T-helper 2 cell (primary cell): ENCODE measurements at regions not wholly inside any gene's neighbourhood (a gene's known extent, or its start where the extent isn't known, plus 50 kb on each side); places are given as distances from the start of the nearest gene placed in this dataset.

Experiments
- DNase-seq, 5 experiments: peaks; one replicate each; pipeline versions ENCODE4 v3.0.0 to v3.0.0-alpha.2; 2012 to 2022

DNA sequence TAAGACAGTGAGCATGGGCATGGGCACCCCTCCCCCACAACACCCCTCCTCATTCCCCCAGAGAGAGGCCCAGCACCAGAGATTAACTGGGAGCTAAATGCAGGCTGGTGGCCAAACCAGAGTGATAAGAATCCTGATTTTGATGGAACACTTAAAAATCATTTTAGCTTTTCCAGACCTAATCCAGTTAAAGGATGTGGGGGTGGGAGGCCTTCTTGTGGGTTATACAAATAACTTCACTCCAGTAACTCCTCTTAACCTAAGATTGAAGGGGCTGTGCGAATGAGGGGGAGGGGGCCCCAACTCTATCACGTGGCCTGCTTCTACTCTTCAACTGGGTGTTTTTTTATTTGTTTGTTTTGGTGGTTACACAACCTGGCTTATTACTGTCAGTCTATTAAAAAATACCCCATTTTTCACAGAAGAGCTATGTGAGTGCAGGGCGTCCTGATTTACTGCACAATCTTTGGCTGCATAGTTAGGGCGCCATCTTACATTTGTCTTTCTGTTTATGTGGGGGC is 398.1 kb upstream of the LYPLAL1 start:
- no peak for DNase-seq

DNA sequence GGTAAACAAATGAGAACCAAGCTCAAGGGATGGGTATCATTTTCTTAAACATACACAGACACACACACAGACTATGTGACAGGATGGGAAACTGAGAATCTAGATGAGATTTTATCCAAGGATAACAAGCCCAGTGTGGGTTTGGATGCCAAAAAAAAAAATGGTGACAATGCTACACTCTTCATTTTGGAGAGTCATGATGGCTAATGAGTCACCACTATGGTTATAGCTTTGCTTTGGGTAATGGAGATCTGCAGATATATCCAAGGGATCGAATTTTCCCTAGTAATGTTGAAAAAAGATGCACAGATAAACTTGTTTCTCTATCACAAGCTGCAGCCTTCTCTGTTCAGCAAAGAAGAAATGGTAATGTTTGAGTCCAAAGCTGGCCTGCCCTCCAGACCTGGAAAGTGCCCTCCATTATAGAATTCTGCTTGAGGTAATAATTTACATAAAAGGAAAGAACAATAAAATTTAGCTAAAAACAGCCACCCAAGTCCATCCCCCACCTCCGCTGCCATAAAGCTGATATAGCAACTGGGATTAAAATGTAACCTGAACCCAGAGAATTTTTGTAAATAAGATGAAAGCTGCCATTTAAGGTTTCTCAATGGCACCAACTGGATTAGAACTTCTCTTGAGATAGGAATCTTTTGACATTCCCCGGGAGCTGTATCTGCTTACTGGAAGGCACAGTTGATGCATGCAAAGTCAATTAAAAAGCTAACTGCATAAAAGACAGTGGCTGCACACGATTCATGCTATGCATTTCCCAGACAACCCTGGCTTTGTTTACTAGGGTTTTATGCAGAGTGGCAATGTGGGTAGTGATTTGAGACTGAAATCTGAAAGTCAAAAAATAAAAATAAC is 395.2 kb upstream of the LYPLAL1 start:
- DNase-seq: no peak

DNA sequence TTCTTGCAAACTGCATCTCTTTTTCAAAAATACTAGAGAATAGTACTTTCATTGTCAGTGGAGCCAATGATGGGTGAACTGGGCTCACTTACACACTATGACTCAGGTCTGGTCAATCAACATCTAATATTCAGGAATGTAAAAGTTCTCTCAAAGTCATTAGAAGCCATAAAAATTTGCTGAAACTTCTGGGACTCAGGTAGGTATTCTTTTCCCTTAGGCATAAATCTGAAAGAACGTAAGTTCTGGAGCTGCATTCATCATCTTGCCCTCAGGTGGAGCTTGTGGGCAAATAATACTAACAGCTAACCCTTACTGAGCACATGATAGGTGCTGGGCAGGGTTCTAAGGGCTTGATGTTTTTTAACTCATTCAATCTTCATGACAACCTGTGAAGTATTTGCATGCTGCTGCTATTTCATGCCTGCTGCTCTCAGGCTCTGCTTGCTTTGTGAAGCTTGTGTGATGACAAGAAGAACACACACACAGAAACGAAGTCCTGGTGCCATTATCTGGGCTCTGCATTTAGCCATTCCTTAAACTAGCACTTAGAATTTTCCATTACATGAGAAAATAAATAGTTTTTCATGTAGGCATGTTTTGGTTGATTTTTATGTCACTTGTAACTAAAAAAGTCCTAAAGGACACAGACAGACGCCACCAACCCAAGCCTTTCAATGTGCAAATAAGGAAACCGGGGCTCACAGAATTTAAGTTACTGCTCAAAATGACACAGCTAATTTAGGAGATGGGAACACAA is 394.2 kb upstream of the LYPLAL1 start:
- DNase-seq: no peak

DNA sequence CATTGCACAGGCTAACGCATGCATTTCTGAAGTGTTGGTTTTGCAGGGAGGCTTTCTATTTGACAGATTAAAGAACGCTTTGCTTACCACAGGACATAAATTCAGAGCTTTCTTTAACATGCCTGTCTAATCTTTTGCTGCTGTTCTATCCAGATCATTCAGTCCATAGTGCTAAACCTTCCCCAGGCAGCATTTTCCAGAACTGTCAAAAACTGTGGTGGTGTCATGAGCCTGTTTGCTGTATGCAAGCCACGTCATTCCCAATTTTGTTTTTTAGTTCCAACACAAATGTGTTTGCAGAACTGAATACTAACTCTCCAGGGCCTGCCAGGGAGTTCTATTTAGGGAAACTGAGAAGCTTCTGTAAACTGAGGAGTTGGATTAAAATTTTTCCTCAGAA is 390.5 kb upstream of the LYPLAL1 start:
- DNase-seq: no peak

- DNase-seq: no peak
Measured at GRCh38 chr1:218783916-218784315, 389.8 kb upstream of the LYPLAL1 start.

- DNase-seq: no peak
Measured at GRCh38 chr1:218785928-218786327, 387.8 kb upstream of the LYPLAL1 start.

- no peak for DNase-seq
Measured at GRCh38 chr1:218787826-218788225, 385.9 kb upstream of the LYPLAL1 start.

DNA sequence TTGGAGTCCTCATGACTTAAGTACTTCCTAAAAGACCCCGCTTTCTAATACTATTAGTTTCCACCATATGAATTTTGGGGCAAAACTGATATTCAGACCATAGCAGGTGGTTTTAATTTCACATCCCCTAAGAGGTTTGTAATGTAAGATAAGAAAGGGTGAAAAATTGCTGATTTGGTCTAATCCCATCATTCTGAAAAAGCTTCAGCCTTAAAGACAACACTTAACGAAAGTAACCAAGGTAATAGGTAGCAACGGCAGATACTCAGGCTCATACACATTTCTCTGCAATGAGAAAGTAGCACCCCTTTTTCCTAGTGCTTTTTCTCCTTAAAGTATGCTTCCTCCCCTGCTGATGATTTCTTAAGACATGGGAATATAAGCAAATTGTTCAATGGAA is 376.9 kb upstream of the LYPLAL1 start:
- no peak for DNase-seq

DNA sequence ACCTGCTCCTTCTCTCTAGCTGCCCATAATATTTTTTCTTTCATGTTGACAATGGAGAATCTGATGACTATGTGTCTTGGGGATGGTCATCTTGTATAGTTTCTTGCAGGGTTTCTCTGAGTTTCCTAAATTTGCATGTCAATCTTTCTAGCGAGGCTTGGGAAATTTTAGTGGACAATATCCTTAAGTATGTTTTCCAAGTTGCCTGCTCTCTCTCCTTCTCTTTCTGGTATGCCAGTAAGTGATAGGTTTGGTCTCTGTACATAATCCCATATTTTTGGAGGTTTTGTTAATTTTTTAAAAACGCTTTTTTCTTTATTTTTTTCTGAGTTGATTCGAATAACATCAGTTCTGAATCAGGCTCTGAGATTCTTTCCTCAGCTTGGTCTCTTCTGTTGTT is 370.9 kb upstream of the LYPLAL1 start:
- no peak for DNase-seq

- DNase-seq: no peak
Measured at GRCh38 chr1:218803351-218803997, 370.2 kb upstream of the LYPLAL1 start.

DNA sequence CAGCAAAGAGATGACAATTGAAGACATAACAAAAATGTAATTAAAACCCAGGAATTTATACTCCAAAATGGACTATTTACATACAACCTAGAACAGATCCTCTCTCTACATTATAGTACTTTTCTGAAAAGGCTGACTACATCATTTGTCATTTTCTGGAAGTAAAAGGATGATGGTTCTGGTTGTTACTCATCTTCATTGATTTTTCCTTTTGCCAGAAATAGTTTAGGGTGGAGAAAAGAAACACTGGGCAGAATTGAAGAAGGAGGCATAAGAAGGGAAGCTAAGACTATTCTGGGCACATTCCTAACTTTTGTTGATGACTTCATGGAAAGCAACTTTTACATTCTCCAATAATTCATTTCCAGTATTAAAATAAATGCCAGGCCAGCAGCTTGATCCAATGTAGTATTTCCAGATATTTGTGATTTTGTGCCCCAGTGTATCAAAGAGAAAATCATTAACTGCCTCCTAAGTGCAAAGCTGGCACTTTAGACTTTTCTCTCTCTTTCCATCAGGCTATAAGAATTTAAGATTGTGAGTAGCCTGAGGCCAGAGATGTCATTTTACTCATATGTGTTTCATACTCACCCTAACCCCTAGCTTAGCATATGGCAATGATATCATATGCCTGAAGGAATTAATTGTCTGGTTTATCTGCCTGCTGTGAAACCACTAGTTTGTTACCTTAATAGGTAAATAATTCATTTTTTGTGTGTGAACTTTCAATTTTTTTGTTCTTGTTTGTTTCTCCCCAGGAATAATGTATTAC is 369.5 kb upstream of the LYPLAL1 start:
- no peak for DNase-seq

DNA sequence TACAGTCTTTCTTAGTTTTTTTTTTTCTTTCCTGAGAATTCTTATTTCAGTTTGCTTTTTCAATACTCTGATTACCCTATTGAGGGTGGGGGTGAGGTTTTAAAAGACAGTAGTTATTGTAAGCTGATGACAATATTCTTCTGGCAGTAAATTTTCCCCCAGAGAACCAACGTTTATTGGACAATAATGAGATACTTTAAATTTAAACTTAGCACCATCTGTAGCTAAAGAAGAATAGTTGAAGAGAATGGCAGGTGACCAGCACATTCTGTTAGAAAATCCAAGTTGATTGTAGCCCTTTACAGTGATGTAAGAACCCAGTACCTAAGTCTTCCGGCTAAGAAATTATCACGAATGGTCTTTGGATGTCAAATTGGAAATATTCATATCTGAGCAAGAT is 364.6 kb upstream of the LYPLAL1 start:
- no peak for DNase-seq

- no peak for DNase-seq
Measured at GRCh38 chr1:218809625-218810024, 364.1 kb upstream of the LYPLAL1 start.

- no peak for DNase-seq
Measured at GRCh38 chr1:218810306-218810705, 363.4 kb upstream of the LYPLAL1 start.

DNA sequence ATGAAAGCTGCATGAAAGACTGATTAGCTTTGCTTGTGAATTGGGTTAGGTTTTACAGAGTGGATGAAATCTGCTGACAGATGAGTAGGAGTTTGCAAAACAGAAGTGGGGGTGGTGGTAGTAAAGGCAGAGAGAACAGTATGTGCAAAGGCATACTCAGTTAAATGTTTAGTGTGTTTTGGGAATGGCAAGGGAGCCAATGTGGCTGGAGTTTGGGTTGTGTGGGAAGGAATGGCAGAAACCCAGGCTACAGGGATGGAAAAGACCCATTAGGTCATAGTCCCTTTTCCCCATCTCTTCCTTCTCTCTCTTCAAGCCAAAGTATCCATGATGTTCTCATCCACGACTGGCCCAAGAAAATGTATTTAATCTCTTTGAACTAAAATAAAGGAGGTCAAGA is 362.2 kb upstream of the LYPLAL1 start:
- no peak for DNase-seq

GRCh38 chr1:218812360-218812759 is 361.3 kb upstream of the LYPLAL1 start:
- no peak for DNase-seq

DNA sequence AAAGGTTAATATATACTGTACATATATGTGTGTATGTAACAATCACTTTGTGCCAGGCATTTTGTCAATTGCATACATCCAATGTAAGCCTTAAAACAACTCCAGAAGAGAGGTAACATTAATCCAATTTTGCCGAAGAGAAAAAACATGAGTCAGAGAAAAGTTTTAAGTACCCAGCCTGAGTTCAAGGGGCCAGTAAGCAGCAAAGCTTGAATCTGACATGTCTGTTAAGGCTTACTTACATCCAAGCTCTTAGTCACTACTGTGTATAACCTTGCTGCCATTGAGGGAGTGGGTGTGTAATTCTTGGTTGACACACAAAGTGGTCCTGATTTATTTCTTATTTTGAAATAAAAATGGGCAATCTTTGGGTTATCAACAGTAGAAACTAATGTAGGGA is 360.4 kb upstream of the LYPLAL1 start:
- no peak for DNase-seq

DNA sequence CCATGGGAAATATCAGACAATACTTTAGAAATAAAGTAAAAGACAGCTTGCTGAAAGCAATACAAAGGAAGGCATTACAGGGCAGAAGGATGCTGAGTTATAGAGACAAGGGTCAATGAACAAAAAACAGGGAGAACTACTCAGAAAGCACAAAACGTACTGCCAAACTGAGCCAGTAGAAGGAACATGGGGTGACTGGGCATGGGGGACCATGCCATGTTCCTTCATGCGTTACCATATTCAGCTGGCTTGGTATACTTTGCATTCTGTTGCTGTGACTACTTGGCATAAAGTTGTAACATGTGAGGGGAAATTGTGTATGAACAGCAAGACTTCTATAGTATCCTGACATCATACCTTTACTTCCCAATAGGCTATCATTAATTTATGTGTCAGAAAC is 358.6 kb upstream of the LYPLAL1 start:
- DNase-seq: no peak

- no peak for DNase-seq
Measured at GRCh38 chr1:218817071-218817470, 356.6 kb upstream of the LYPLAL1 start.

DNA sequence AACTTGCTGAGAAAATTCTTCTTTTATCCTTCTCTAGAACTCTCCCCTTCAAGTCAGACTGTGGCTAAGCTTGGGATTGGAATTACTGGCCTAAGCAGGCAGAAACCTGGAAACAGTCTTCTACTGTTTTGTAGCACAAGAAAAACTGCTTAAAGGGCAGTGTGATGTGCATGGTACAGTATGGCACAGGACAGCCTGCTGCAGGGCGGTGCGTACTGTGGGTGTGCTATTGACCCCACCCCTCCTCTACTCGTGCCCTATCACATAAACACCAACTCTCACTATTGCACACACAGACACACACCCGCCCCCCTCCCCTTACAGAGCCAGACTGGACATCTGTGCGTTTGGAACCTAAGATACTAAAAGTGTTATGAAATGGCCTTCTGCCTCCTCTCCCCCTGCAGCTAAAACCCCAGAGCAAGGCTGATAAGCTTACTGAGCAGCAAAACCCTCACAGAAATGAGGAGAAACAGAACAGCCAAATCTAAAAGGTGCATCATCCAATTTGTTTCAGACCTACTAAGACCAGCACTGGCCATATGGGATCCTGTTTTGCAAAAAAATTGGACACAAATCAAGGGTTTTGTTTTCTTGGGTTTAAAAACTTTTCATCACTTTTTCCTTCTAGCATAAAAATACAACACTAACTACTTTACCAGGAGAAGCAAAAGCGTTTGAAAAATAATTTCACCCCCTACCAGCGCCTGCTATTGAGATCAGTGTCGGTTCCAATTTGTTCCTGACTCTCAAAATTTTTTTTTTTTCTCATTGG is 355.8 kb upstream of the LYPLAL1 start:
- DNase-seq: no peak

GRCh38 chr1:218823291-218823900 is 350.3 kb upstream of the LYPLAL1 start:
- no peak for DNase-seq
